ENCODE measurements at regions not wholly inside any gene's neighbourhood (a gene's known extent, or its start where the extent isn't known, plus 50 kb on each side); places are given as distances from the start of the nearest gene placed in this dataset.
"Not testable (repeated sequence)": the region's sequence is repeated elsewhere in the genome, so short reads cannot be mapped to it uniquely, and the experiment has no call there.

- not testable (repeated sequence) for H3K27ac ChIP-seq; H3K4me1 ChIP-seq; H3K9ac ChIP-seq; H3K79me2 ChIP-seq; H3K4me3 ChIP-seq (ENCODE audit: low read depth, low read length); H3K27me3 ChIP-seq (ENCODE audit: control insufficient read depth, insufficient read depth, low read length); H3K9me3 ChIP-seq (ENCODE audit: control insufficient read depth, low read length); H3K36me3 ChIP-seq (ENCODE audit: control insufficient read depth, insufficient read depth, low read length); H2AFZ ChIP-seq; H3K4me2 ChIP-seq (ENCODE audit: low read length)
These were observed 195.8 kb downstream of the LMLN start for GRCh38 chr3:198155771-198156170.

- not testable (repeated sequence) for H3K4me3 ChIP-seq (ENCODE audit: low read depth, low read length); H3K36me3 ChIP-seq (ENCODE audit: control insufficient read depth, insufficient read depth, low read length); H3K27ac ChIP-seq; H2AFZ ChIP-seq; H3K4me1 ChIP-seq; H3K9ac ChIP-seq; H3K4me2 ChIP-seq (ENCODE audit: low read length); H3K9me3 ChIP-seq (ENCODE audit: control insufficient read depth, low read length); H3K79me2 ChIP-seq; H3K27me3 ChIP-seq (ENCODE audit: control insufficient read depth, insufficient read depth, low read length)
These were observed 197.3 kb downstream of the LMLN start for GRCh38 chr3:198157231-198157868.

GRCh38 chr3:198158007-198158406 is 198.0 kb downstream of the LMLN start:
- H3K27ac ChIP-seq; H3K9me3 ChIP-seq (ENCODE audit: control insufficient read depth, low read length); H2AFZ ChIP-seq; H3K79me2 ChIP-seq; H3K4me2 ChIP-seq (ENCODE audit: low read length); H3K9ac ChIP-seq; H3K27me3 ChIP-seq (ENCODE audit: control insufficient read depth, insufficient read depth, low read length); H3K4me1 ChIP-seq; H3K36me3 ChIP-seq (ENCODE audit: control insufficient read depth, insufficient read depth, low read length); H3K4me3 ChIP-seq (ENCODE audit: low read depth, low read length): not testable (repeated sequence)

GRCh38 chr3:198167339-198168039 is 207.5 kb downstream of the LMLN start:
- not testable (repeated sequence) for H3K79me2 ChIP-seq; H3K9ac ChIP-seq; H3K27ac ChIP-seq; H3K4me3 ChIP-seq (ENCODE audit: low read depth, low read length); H3K36me3 ChIP-seq (ENCODE audit: control insufficient read depth, insufficient read depth, low read length); H3K9me3 ChIP-seq (ENCODE audit: control insufficient read depth, low read length); H2AFZ ChIP-seq; H3K4me2 ChIP-seq (ENCODE audit: low read length); H3K27me3 ChIP-seq (ENCODE audit: control insufficient read depth, insufficient read depth, low read length); H3K4me1 ChIP-seq
- peak; percentile 68 for TF ChIP-seq CTCF (IDR thresholded peaks at IDR 0.05)

GRCh38 chr3:198170781-198171180 is 210.8 kb downstream of the LMLN start:
- not testable (repeated sequence) for H3K4me2 ChIP-seq (ENCODE audit: low read length); H3K4me1 ChIP-seq; H2AFZ ChIP-seq; H3K27ac ChIP-seq; H3K27me3 ChIP-seq (ENCODE audit: control insufficient read depth, insufficient read depth, low read length); H3K4me3 ChIP-seq (ENCODE audit: low read depth, low read length); H3K36me3 ChIP-seq (ENCODE audit: control insufficient read depth, insufficient read depth, low read length); H3K79me2 ChIP-seq; H3K9me3 ChIP-seq (ENCODE audit: control insufficient read depth, low read length); H3K9ac ChIP-seq

- H3K9me3 ChIP-seq (ENCODE audit: control insufficient read depth, low read length); H3K79me2 ChIP-seq; H3K27me3 ChIP-seq (ENCODE audit: control insufficient read depth, insufficient read depth, low read length); H3K4me3 ChIP-seq (ENCODE audit: low read depth, low read length); H3K27ac ChIP-seq; H3K36me3 ChIP-seq (ENCODE audit: control insufficient read depth, insufficient read depth, low read length); H3K4me2 ChIP-seq (ENCODE audit: low read length); H3K4me1 ChIP-seq; H3K9ac ChIP-seq; H2AFZ ChIP-seq: not testable (repeated sequence)
These were observed 213.1 kb downstream of the LMLN start for GRCh38 chr3:198173080-198173479.

GRCh38 chr3:198173929-198174574 is 214.0 kb downstream of the LMLN start:
- H3K36me3 ChIP-seq (ENCODE audit: control insufficient read depth, insufficient read depth, low read length); H3K79me2 ChIP-seq; H3K27ac ChIP-seq; H3K27me3 ChIP-seq (ENCODE audit: control insufficient read depth, insufficient read depth, low read length); H3K4me2 ChIP-seq (ENCODE audit: low read length); H3K4me3 ChIP-seq (ENCODE audit: low read depth, low read length); H3K4me1 ChIP-seq; H3K9me3 ChIP-seq (ENCODE audit: control insufficient read depth, low read length); H3K9ac ChIP-seq; H2AFZ ChIP-seq: not testable (repeated sequence)
